PFSK-1 (cell line): ENCODE measurements at regions not wholly inside any gene's neighbourhood (a gene's known extent, or its start where the extent isn't known, plus 50 kb on each side); places are given as distances from the start of the nearest gene placed in this dataset.

Experiments
- FOXP2 ChIP-seq: optimal IDR thresholded peaks from 2 replicates; pipeline ENCODE3; 2011; ENCODE audit warnings: borderline replicate concordance, control low read depth, inconsistent platforms; ENCODE audit not compliant: insufficient read depth; ENCODE audit errors: extremely low read length, extremely low read depth
- POLR2AphosphoS5 ChIP-seq: IDR thresholded peaks from 2 replicates; pipeline ENCODE4 v1.6.1; 2012; ENCODE audit warnings: low read depth, mild to moderate bottlenecking, control low read depth, low read length, moderate library complexity
- REST ChIP-seq, 2 experiments: IDR thresholded peaks; 2 replicates each; pipeline versions ENCODE4 v1.6.1 to v1.8.0; 2011 to 2012; ENCODE audit warnings: low read depth in 2 of 2, low read length in 2 of 2, control low read depth in 1 of 2, inconsistent platforms in 1 of 2, mild to moderate bottlenecking in 1 of 2, moderate library complexity in 1 of 2; ENCODE audit not compliant: insufficient read depth in 1 of 2
- SIN3A ChIP-seq: IDR thresholded peaks from 2 replicates; pipeline ENCODE4 v1.6.1; 2012; ENCODE audit warnings: mild to moderate bottlenecking, low read length, moderate library complexity, borderline replicate concordance; ENCODE audit not compliant: insufficient read depth
- TAF1 ChIP-seq: IDR thresholded peaks from 2 replicates; pipeline ENCODE4 v1.6.1; 2012; ENCODE audit warnings: low read length, control low read depth, borderline replicate concordance; ENCODE audit not compliant: insufficient read depth

GRCh38 chr6:101108286-101108685, 227.2 kb upstream of the ASCC3 start:
- TF ChIP-seq POLR2AphosphoS5 (no peak), SIN3A (no peak), TAF1 (no peak), FOXP2 (no peak), REST (IDR thresholded peaks at IDR 0.05; ENCODE audit: insufficient read depth in 1 of 2, low read depth in 2 of 2, low read length in 2 of 2) (no peak)

- TF ChIP-seq TAF1 (no peak), POLR2AphosphoS5 (no peak), SIN3A (no peak), FOXP2 (no peak), REST (IDR thresholded peaks at IDR 0.05; ENCODE audit: insufficient read depth in 1 of 2, low read depth in 2 of 2, low read length in 2 of 2) (no peak)
Measured at GRCh38 chr6:101110814-101111213, 229.7 kb upstream of the ASCC3 start.

- TF ChIP-seq SIN3A, result no peak
- no peak for TF ChIP-seq REST (IDR thresholded peaks at IDR 0.05; ENCODE audit: insufficient read depth in 1 of 2, low read depth in 2 of 2, low read length in 2 of 2)
- TF ChIP-seq TAF1, result no peak
- no peak for TF ChIP-seq FOXP2
- no peak for TF ChIP-seq POLR2AphosphoS5
Measured at GRCh38 chr6:101113468-101114260, 232.5 kb upstream of the ASCC3 start.

- no peak for TF ChIP-seq POLR2AphosphoS5
Measured at GRCh38 chr6:101114703-101115102, 233.6 kb upstream of the ASCC3 start.

GRCh38 chr6:101116337-101116736, 235.2 kb upstream of the ASCC3 start:
- TF ChIP-seq SIN3A (no peak), TAF1 (no peak), REST (IDR thresholded peaks at IDR 0.05; ENCODE audit: insufficient read depth in 1 of 2, low read depth in 2 of 2, low read length in 2 of 2) (no peak), POLR2AphosphoS5 (no peak), FOXP2 (no peak)
